ENCODE measurements at regions not wholly inside any gene's neighbourhood (a gene's known extent, or its start where the extent isn't known, plus 50 kb on each side); places are given as distances from the start of the nearest gene placed in this dataset.

- TF ChIP-seq ZNF747 (CRISPR knock-in tag; IDR thresholded peaks at IDR 0.05; ENCODE audit: borderline replicate concordance) (no peak), FOXP1 (IDR thresholded peaks at IDR 0.05) (no peak), FOXP1 (CRISPR knock-in tag; IDR thresholded peaks at IDR 0.05) (no peak), RBAK (CRISPR knock-in tag; IDR thresholded peaks at IDR 0.05) (no peak), REST (IDR thresholded peaks at IDR 0.05; ENCODE audit: borderline replicate concordance in 1 of 2, low read depth in 1 of 2, low read length in 2 of 2) (no peak)
- TF ChIP-seq, protein P1, sequence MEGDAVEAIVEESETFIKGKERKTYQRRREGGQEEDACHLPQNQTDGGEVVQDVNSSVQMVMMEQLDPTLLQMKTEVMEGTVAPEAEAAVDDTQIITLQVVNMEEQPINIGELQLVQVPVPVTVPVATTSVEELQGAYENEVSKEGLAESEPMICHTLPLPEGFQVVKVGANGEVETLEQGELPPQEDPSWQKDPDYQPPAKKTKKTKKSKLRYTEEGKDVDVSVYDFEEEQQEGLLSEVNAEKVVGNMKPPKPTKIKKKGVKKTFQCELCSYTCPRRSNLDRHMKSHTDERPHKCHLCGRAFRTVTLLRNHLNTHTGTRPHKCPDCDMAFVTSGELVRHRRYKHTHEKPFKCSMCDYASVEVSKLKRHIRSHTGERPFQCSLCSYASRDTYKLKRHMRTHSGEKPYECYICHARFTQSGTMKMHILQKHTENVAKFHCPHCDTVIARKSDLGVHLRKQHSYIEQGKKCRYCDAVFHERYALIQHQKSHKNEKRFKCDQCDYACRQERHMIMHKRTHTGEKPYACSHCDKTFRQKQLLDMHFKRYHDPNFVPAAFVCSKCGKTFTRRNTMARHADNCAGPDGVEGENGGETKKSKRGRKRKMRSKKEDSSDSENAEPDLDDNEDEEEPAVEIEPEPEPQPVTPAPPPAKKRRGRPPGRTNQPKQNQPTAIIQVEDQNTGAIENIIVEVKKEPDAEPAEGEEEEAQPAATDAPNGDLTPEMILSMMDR (CRISPR knock-in tag; IDR thresholded peaks at IDR 0.05) = no peak
These were observed 426.2 kb upstream of the EEF2KMT start for GRCh38 chr16:5523829-5524228.

Measured in HepG2 (cell line).